ENCODE measurements at regions not wholly inside any gene's neighbourhood (a gene's known extent, or its start where the extent isn't known, plus 50 kb on each side); places are given as distances from the start of the nearest gene placed in this dataset.

DNA sequence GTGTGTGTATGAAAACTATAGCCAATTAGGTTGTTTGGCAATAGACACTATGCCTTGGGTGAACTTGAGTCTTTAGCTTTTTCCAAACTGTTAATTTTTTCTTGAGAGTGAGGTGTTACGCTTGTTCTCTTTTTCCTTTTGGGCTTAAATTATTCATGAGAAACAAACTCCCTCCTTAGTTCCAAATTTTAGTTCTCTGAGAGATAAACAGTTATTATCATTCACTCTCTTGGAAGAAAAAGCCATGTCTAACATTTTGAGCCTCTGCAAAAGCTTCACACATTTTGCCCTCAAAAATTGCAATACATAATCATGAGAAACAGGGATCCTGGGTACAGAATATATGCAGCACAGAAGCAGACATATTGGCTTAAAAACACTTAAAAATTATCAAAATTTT lies 1353.9 kb upstream of the MAP3K7 start:
- H3K27ac ChIP-seq (ENCODE audit: control insufficient read depth, insufficient read depth, low read length), result no peak overlapping the region
- H3K4me2 ChIP-seq (ENCODE audit: control insufficient read depth, extremely low read depth, insufficient read depth, low read depth, low read length), result no peak overlapping the region
- DNase-seq (ENCODE audit: low read depth, low spot score), result no peak
- H4K20me1 ChIP-seq (ENCODE audit: control insufficient read depth, extremely low read depth, insufficient read depth, low read length), result no peaks in the 10 kb centered on the region
- no peaks in the 10 kb centered on the region for H3K79me2 ChIP-seq (ENCODE audit: control insufficient read depth, insufficient read depth, low read length)
- H3K9ac ChIP-seq (ENCODE audit: control insufficient read depth, extremely low read depth, insufficient read depth, low read length), result no peak overlapping the region
- TF ChIP-seq, protein P1, sequence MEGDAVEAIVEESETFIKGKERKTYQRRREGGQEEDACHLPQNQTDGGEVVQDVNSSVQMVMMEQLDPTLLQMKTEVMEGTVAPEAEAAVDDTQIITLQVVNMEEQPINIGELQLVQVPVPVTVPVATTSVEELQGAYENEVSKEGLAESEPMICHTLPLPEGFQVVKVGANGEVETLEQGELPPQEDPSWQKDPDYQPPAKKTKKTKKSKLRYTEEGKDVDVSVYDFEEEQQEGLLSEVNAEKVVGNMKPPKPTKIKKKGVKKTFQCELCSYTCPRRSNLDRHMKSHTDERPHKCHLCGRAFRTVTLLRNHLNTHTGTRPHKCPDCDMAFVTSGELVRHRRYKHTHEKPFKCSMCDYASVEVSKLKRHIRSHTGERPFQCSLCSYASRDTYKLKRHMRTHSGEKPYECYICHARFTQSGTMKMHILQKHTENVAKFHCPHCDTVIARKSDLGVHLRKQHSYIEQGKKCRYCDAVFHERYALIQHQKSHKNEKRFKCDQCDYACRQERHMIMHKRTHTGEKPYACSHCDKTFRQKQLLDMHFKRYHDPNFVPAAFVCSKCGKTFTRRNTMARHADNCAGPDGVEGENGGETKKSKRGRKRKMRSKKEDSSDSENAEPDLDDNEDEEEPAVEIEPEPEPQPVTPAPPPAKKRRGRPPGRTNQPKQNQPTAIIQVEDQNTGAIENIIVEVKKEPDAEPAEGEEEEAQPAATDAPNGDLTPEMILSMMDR (optimal IDR thresholded peaks at IDR 0.05 in 1 of 3, IDR thresholded peaks at IDR 0.05 in 1 of 3, conservative IDR thresholded peaks at IDR 0.05 in 1 of 3; ENCODE audit: extremely low read depth in 1 of 3, insufficient read depth in 2 of 3, low read length in 3 of 3), result no peak
- no peak for TF ChIP-seq EZH2 (IDR thresholded peaks at IDR 0.05; ENCODE audit: low read length)
- no peak for FAIRE-seq
- no peaks in the 10 kb centered on the region for H3K9me3 ChIP-seq (ENCODE audit: control insufficient read depth, low read depth, low read length)
- no peaks in the 10 kb centered on the region for H3K27me3 ChIP-seq (ENCODE audit: control insufficient read depth, extremely low read depth, insufficient read depth, low read length)
- no peaks in the 10 kb centered on the region for H3K4me1 ChIP-seq (ENCODE audit: control insufficient read depth, extremely low read depth, insufficient read depth, low read length)
- H2AFZ ChIP-seq (ENCODE audit: control insufficient read depth, low read length), result no peak overlapping the region
- no peak overlapping the region for H3K4me3 ChIP-seq (ENCODE audit: control insufficient read depth in 2 of 3, extremely low read depth in 1 of 3, insufficient read depth in 2 of 3, low read depth in 1 of 3, low read length in 3 of 3)
- dilution Hi-C loops (cut with MboI; ENCODE audit: extremely low pct_ligation_motif_present, low sequenced_read_pairs), result no loop called here
- H3K36me3 ChIP-seq (ENCODE audit: control insufficient read depth in 2 of 2, extremely low read depth in 1 of 2, insufficient read depth in 2 of 2, low read length in 2 of 2), result no peaks in the 10 kb centered on the region
- no peaks in the 10 kb centered on the region for H3K9me1 ChIP-seq (ENCODE audit: control insufficient read depth, extremely low read depth, insufficient read depth, low read length)

DNA sequence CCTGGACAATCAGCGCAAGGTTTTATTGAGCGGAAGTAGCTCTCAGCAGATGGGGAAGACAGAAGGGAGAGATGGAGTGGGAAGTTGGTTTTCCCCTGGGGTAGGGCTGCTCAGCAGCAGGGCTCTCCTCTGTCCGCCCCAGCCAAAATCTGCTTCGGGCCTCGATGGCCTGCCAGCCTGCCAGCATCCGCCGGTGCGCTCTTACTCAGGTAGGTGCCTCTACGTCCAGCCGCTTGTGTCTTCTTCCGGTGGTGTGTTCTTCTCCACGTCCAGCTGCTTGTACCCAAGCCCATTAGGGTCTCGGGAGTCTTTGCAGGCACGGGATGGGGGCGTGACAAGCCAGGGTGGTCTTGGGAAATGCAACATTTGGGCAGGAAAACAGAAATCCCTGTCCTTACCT lies 1340.0 kb upstream of the MAP3K7 start:
- TF ChIP-seq EZH2 (IDR thresholded peaks at IDR 0.05; ENCODE audit: low read length), result no peak
- TF ChIP-seq, protein P1 (optimal IDR thresholded peaks at IDR 0.05 in 1 of 3, IDR thresholded peaks at IDR 0.05 in 1 of 3, conservative IDR thresholded peaks at IDR 0.05 in 1 of 3; ENCODE audit: extremely low read depth in 1 of 3, insufficient read depth in 2 of 3, low read length in 3 of 3), result no peak
- Histone ChIP-seq H3K27me3 (ENCODE audit: control insufficient read depth, extremely low read depth, insufficient read depth, low read length) (no peaks in the 10 kb centered on the region), H3K4me3 (ENCODE audit: control insufficient read depth in 2 of 3, extremely low read depth in 1 of 3, insufficient read depth in 2 of 3, low read depth in 1 of 3, low read length in 3 of 3) (no peak overlapping the region), H3K27ac (ENCODE audit: control insufficient read depth, insufficient read depth, low read length) (no peak overlapping the region), H3K4me1 (ENCODE audit: control insufficient read depth, extremely low read depth, insufficient read depth, low read length) (no peaks in the 10 kb centered on the region), H3K9me3 (ENCODE audit: control insufficient read depth, low read depth, low read length) (no peaks in the 10 kb centered on the region), H3K9me1 (ENCODE audit: control insufficient read depth, extremely low read depth, insufficient read depth, low read length) (no peaks in the 10 kb centered on the region), H3K4me2 (ENCODE audit: control insufficient read depth, extremely low read depth, insufficient read depth, low read depth, low read length) (no peak overlapping the region), H3K36me3 (ENCODE audit: control insufficient read depth in 2 of 2, extremely low read depth in 1 of 2, insufficient read depth in 2 of 2, low read length in 2 of 2) (no peaks in the 10 kb centered on the region), H2AFZ (ENCODE audit: control insufficient read depth, low read length) (no peak overlapping the region), H3K9ac (ENCODE audit: control insufficient read depth, extremely low read depth, insufficient read depth, low read length) (no peak overlapping the region), H3K79me2 (ENCODE audit: control insufficient read depth, insufficient read depth, low read length) (no peaks in the 10 kb centered on the region), H4K20me1 (ENCODE audit: control insufficient read depth, extremely low read depth, insufficient read depth, low read length) (no peaks in the 10 kb centered on the region)
- dilution Hi-C loops (cut with MboI; ENCODE audit: extremely low pct_ligation_motif_present, low sequenced_read_pairs), result no loop called here
- DNase-seq (ENCODE audit: low read depth, low spot score) (no peak), FAIRE-seq (no peak)

All from keratinocyte (primary cell).